ENCODE measurements at regions not wholly inside any gene's neighbourhood (a gene's known extent, or its start where the extent isn't known, plus 50 kb on each side); places are given as distances from the start of the nearest gene placed in this dataset.

GRCh38 chr10:21364196-21365114 lies 161.0 kb downstream of the SKIDA1 start:
- TF ChIP-seq CTCF (IDR thresholded peaks at IDR 0.05; ENCODE audit: low read depth, low read length) (no peak), EZH2phosphoT487 (IDR thresholded peaks at IDR 0.05; ENCODE audit: low read depth) (no peak)

All from OCI-LY3 (cell line).